GM21528 (cell line): ENCODE measurements at regions not wholly inside any gene's neighbourhood (a gene's known extent, or its start where the extent isn't known, plus 50 kb on each side); places are given as distances from the start of the nearest gene placed in this dataset.
"Not testable (repeated sequence)": the region's sequence is repeated elsewhere in the genome, so short reads cannot be mapped to it uniquely, and the experiment has no call there.

Source experiments
- ATAC-seq: cut with Tn5 transposase; IDR thresholded peaks from one replicate; pipeline ENCODE4 v1.9.1; 2021; ENCODE audit warnings: mild to moderate bottlenecking, moderate library complexity; ENCODE audit not compliant: unreplicated experiment, low FRiP score

DNA sequence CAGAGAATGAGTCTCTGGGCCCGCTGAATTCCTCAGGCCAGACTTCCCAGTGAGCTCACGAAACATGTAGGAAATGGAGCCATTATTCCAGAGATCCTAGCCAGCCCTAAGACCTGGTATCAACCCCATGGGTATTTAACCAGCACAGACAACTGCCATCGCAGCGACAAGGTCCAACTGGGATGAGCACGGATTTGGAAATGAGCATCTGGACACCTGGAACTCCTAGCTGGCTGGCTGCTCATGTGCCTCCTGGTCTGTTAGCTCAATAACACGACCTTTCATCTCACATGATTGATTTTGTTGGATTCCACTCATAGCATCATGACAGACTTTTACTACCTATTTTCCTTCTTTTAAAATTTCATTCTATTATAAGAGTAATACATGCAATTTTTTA lies 51.0 kb downstream of the POU3F3 start:
- no peak for ATAC-seq

- ATAC-seq, result no peak
Observed at GRCh38 chr2:104909317-104909716, 55.4 kb downstream of the POU3F3 start.

DNA sequence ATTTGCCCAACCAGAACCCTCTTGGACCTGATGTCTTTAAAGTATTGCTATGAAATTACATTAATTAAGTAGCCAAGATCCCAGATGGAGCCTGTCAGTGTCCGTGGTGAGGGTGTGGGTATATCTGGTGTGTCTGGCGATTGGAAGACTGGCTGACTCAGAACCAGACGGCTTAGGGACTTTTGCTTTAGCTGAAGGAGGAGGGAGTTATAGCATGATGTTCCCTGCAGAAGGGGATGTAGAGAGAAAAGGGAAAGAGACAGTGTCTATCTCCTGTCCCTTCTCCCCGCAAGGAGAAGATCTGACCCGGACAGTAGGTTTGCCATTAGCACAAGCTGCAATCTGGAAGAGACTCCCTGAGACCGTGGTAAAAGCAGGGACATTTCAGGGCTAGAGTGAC lies 60.6 kb downstream of the POU3F3 start:
- no peak for ATAC-seq

GRCh38 chr2:104915107-104915793 lies 61.3 kb downstream of the POU3F3 start:
- ATAC-seq, result no peak

DNA sequence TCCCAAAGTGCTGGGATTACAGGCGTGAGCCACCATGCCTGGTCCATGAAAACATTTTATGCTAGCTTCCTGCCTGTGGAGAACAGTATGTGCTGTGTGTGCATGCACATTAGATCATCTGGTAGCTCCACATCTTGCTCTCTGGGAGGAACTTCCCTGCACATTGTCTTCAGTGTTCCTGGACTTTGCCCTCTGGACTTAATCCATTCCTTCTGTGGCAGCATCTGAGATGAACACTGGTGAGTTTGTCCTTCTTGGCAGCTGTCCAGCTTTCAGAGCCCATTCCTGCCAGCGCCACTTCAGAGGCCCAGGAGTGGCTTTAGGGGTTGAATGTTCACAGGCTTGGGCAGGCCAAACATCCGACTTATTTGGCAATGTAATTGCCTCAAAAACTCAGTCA lies 65.2 kb downstream of the POU3F3 start:
- no peak for ATAC-seq

GRCh38 chr2:104923665-104924064 lies 69.8 kb downstream of the POU3F3 start:
- ATAC-seq, result no peak

DNA sequence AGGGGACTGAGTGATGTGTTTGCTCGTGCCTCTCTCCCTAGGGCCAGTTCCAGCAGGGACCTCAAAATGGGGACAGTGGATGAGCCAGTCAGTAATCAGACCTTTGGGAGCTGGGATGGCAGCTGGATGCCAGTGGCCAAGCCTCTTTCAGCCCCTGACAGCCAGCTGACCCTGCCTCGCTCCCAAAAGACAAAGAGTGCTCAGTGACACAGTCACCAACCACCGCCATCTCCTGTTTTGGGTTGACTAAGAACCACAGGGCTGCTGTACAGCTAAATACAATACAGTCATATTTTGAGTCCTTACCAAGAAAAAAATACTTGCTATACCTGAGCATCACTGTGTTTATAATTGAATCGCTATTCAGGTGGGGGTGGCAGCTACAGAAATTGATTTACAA lies 75.7 kb downstream of the POU3F3 start:
- no peak for ATAC-seq

DNA sequence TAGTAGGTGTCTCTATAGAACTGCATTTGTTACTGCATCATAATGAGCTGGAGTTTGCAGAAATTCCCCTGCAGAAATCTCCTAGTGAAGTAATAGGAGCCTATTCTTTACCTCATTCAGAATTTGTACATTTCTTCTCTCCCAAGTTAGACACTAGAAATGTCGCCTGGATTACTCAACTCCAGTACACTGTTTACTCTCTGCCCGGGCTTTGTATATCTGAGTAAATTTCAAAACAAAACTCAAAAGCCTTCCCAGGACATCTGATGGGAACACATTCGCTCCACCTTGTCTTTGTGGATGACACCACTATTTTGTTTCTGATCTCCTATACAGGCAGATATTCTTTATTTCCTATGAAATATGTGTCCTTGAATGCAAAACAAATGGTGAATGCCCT lies 76.8 kb downstream of the POU3F3 start:
- ATAC-seq, result no peak

- ATAC-seq, result no peak
Observed at GRCh38 chr2:104932243-104932642, 78.3 kb downstream of the POU3F3 start.

DNA sequence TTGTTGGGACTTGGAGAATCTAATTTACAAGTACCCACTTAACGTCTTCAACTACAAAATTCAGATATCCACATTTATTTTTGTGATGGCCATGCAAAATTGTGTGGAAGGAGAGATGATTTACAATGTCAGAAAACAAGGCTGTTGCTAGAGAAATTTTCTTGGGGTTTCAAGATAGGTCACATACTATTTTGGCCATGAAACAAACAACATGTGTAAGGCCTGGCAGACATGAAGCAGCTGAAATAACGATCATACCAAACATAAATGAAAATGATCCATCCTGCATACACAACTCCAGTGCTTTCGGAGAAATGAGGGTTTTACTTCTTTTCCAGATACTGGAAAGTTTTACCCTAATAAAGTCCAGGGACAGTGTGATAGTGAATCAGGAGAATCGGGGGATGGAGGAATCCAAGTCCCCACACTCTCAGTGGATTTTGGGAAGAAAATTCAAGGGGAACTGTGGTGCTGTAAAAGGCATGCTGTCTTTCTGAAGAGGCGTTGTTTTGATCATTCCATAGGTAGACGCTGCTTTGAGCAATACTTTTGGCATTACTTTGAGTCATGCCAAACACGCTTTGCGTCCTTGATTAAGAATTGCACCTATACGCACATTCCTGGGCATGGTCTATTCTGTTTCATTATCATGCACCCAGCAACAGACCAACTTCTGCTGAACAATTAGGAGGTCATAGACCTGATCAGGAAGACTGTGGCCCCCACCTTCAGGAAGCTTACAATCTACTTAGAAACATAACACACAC lies 79.4 kb downstream of the POU3F3 start:
- no peak for ATAC-seq

DNA sequence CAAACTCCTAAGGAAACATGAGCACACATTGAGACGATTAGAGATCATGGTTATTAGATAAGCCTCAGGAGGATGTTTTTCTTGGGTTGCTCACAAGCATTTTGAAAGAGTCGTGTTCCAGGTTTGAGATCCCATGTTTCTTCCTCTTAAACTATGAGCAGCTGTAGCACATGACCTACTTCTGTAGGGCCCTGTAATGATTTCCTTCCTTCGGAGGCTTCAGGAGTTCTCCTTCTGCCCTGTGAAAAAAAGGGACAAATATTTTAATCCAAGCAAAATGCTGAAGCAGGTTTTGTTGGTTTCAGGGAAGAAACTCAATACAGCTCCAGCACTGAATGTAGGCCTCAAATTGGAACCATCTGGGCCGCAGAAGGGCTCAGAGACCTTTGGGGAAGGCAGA lies 82.6 kb downstream of the POU3F3 start:
- ATAC-seq, result no peak

DNA sequence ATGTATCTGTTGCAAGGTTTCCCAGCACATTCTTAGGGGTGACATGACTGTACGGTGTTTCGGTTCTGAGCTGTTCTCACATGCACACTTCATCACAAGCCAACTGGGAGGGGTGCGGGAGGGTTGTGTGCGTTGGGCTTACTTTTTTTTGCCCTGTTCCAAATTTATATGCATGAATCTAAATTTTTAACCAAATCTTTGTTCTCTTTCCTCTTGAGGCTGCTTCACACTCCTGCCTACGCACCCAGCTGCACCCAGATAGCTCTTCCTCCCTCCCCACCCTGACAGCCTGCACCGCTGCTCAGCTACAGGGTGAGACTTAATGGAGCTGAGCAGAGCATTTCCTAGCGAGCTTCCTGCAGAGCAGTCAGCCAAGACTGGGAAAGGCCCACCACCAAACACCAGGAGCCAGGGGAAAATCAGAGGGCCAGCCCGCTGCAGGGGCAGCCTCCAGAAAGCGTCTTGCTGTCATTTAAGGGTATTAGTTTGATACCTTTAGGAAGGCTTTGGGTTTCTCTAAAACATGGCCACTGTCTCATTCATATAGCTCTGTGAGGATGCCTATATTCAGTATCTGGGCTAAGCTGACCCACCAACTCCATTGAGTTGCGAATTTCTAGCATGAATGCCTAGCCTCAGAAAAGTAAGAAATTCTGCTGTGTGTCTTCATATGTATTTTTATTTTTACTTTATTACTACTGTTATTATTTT lies 84.5 kb downstream of the POU3F3 start:
- ATAC-seq, result peak; percentile 92

GRCh38 chr2:104939570-104940217 lies 85.8 kb downstream of the POU3F3 start:
- no peak for ATAC-seq

DNA sequence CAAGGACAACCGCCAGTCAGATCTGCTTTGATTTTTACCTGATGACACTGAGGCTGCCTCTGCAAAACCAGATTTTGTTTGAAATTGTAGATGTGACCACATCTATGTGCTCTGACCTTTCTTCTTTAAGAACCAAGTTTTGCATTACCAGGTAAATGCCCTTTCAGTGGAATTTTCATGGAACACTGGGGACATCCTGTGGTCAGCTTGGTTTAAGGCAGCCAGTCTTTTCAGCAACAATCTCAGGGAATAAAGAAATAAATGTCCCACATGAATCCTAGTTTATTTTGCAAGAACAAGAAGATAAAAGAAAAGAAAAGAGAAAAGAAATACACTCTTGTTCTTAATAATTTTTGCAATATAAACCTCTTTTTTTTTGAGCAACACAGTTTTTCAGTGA lies 90.6 kb downstream of the POU3F3 start:
- ATAC-seq, result no peak

DNA sequence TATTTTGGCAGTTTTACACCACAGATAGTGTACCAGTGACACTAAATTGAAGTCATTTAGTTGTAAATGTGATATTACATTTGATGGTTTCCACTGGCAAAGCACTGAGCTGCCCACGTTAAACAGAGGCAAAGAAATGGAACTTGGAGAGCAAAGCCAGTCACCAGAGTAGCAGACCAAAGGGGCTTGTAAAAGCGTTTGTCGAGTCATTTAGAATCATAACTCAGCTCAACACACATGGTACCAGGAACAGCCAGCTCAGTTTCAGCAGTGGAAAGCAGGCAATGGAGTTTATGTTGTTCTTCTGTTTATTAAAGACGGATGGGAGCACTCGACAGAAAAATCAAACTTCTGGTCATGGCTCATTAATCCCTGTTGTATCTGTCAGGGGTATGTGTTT lies 91.2 kb downstream of the POU3F3 start:
- no peak for ATAC-seq

GRCh38 chr2:104945866-104946265 lies 92.0 kb downstream of the POU3F3 start:
- no peak for ATAC-seq

GRCh38 chr2:104947456-104947855 lies 90.4 kb upstream of the MRPS9 start:
- ATAC-seq, result not testable (repeated sequence)

- ATAC-seq, result no peak
Observed at GRCh38 chr2:104952976-104953375, 84.9 kb upstream of the MRPS9 start.

GRCh38 chr2:104965900-104966299 lies 72.0 kb upstream of the MRPS9 start:
- ATAC-seq, result no peak

DNA sequence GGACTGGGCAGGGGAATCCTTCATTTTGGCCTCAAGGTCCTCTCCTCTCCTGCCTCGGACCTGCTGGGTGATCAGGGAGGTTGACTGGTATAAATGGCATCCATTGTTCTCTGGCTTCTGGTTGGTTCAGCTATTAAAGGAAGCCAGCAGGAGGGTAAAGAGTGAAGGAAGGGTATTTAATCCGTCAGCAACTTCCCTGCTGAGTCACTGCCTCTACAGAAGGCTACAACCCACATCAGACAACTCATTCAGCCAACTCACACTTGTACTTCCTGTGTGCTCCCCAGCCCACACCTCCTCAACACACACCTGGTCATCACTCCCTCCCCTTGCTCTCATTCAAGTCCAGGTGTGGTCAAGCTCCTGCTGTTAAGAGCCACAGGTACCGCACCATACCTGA lies 68.3 kb upstream of the MRPS9 start:
- ATAC-seq, result no peak

DNA sequence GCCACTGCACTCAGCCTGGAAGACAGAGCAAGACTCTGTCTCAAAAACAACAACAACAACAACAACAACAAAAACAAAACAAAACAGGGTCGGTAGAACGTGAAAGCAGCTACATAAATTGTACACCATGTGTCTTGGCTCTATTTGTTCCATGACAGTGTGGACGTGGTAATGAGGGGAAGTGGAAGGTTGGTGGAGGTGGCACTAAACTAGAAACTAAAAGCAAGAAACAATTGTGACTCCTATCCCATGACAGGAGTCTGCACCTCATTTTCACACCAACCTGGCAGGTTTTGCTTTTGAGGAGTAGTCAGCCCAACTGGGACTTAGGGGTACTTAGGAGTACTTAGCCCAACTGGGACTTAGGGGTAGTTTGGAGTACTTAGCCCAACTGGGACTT lies 62.5 kb upstream of the MRPS9 start:
- ATAC-seq, result no peak
